MV-4-11 (cell line): ENCODE measurements at regions not wholly inside any gene's neighbourhood (a gene's known extent, or its start where the extent isn't known, plus 50 kb on each side); places are given as distances from the start of the nearest gene placed in this dataset.

Experiments
- DNase-seq: peaks from one replicate; lab custom pipeline; 2025; lab: John Stamatoyannopoulos, UW

DNA sequence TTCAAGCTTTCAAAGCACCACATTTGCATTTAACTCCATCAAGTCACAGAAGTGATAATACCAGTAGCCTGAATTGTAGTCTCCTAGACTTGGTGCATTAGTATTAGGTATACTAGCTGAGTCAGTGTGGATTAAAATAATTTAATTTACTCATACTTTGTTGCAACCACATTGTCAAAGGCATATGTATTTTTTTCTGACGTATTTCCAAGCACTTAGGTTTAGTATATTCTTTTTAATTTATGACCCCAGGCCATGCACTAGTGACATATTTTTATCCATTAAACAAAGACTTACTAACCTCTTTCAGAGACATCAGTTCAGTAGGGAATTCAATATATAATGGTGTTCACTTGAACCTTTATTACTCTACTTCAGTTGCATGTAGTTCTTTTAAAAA is 1894.5 kb downstream of the NCAM2 start:
- DNase-seq, result no peak

DNA sequence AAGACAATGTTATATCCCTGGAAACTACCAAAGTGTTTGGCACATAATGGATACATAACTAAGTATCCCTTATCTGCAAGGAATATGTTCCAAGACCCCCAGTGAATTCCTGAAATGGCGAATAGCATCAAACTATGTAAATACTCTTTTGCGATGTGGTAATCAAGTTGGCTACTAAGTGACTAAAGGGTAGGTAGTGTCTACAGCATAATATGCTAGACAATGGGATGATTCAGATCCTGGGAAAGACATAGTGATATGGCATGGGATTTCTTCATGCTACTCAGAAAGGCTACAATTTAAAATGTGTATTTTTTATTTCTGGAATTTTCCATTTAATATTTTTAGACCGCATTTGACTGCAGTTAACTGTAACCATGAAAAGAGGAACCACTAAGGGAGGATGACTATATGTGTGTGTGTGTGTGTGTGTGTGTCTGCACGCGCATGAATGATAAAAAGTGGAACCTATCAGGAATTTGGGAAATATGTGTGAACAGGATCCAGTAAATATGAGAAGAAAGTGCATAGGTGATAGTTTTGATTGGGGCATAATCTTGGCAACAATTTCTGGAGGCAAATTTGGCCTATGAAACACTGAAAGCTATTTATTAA is 1899.9 kb downstream of the NCAM2 start:
- DNase-seq, result peak; percentile 43

DNA sequence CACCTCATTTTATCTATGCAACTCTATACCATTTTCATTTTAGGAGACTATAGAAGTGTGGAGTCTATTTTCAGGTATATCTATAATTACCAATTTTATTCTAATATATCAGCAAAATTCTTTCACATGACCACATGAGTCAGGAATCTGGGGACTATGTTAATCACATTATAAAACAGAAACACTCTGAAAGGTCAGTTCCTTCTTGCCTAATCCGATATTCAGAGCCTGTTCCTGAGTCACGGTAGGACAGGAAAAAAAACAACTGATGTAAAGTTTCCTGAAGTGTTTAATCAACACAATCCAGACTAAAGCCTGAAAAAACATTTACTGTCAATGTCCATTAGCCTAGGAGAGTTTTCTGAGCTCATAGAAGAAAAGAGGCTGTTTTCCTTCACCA is 1902.3 kb downstream of the NCAM2 start:
- no peak for DNase-seq

DNA sequence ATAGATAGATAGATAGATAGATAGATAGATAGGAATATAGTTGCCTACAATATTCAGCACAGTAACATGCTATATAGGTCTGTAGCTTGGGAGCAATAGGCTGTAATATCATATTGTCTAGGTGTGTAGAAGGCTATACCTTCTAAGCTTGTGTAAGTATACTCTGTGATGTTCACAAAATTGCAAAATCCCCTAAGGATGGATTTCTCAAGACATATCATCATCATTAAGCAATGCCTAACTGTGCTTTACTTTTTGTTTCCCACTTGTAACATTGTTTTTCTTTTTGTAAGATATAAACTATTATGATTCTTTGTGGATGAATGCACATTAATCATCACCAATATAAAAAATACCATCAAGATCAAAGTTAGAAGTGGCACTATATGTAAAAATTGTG is 1905.6 kb downstream of the NCAM2 start:
- DNase-seq, result no peak

DNA sequence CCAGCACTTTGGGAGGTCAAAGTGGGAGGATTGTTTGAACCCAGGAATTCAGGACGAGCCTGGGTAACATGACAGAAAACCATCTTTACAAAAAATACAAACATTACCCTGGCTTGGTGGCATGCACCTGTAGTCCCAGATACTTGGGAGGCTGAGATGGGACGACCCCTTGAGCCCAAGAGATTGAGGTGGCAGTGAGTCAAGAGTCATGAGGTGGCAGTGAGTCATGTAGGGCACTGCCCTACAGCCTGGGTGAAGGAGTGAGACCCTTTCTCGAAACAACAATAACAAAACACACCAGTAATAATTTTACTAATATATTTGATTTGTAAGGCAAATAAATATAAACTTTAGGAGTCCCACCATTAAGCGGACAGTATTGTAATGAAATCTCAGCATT is 1906.2 kb downstream of the NCAM2 start:
- DNase-seq, result no peak

DNA sequence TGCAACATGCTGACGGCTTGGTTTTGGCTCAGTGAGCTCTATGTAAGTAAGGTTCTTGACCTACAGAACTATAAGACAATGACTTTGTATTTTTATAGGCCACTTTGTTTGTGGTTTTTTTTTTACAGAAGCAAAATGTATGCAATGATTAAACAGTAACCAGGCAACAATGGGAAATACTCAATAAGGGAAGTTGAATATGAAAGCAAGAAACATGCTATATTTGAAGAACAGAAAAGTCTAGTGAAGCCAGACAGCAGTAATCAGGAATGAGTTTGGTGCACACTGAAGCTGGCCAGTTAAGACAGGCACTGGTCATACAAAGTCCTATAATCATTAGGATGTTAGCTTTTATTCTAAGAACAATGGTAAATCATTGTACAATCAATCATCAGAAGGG is 1926.8 kb downstream of the NCAM2 start:
- peak; percentile 81 for DNase-seq

DNA sequence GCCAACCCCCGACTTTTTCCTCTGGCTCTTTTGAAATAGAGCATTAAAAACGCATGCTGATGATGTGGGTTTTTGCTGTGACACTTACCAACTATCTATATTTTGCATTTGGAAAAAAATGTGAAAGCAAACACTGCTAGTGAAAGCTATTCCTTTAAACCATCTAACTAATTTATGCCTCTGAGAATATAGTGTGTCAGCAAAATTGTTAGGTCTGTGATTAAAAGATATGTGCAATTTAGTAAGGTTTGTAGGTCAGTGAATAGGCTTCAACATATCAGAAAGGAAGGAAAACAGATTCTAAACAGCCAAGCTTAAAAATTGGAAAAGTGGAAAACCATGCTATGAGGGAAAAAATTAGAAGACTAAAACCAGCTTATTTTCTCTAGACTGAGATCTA is 1929.3 kb downstream of the NCAM2 start:
- DNase-seq, result no peak

DNA sequence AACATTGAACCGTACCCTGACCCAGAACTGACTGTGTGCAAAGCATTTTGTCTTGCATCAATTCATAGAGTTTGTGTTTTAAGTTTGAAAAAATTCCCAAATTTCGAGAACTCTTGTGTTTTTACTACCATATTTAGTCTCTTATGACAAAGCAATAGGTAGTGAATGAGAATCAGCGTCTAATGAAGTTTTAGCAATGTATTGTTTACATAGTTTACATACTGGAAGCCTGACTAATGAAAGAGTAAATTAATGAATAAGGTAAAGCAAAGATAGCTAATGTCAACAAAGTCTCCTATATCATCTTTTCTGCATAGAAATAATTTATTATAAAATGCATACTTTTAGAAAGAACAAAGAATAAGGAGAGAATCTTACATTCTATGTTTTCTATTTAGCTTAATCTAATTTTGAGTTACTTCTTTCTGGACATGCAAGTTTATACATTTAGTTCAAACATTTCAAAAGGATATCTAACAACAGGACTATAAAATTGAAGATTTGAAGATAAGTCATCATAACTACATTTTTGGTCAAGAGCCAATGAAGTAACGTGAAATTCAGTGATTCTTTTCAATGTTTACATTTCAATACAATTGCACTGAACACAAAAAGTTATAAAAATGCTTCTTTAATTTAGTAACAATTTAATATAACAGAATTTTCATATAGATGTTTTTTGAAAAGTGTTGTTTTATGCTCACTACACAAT is 1943.7 kb downstream of the NCAM2 start:
- DNase-seq, result no peak

DNA sequence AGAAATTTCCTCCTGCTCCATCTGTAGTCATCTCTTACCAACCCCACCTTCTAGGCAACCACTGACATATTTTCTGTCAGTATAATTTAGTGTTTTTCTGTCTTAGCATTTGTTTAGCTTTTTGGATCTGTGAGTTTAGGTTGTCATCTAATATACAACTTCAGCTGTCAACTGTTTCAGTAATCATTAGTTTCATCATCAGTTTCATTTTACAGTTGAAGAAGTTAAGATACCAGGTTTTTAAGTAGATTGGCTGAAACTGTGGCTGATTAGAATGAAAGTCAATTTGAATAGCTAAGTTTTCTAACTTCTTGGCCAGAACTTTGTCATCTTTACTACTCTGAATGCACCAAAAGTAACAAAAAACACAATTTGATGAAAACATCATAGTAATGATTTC is 1957.3 kb downstream of the NCAM2 start:
- no peak for DNase-seq

DNA sequence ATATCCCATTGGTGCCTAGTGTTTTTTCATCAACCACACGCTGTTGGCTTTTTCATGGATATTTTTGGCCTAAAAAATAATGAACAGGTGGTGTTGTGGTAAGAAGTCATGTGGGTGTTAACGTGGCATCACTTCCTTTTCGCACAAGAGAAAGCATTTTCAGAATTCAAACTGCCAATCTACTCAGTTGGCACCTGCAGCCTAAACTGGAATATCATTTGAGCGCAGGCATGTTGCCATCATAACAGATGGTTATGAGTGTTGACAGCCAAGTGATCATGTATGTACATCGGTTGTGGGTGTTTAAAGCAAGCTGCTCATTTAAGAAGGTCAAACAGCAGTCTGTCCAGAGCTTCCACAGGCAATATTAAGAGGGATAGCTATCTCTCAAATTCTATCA is 1963.0 kb downstream of the NCAM2 start:
- peak; percentile 2 for DNase-seq

DNA sequence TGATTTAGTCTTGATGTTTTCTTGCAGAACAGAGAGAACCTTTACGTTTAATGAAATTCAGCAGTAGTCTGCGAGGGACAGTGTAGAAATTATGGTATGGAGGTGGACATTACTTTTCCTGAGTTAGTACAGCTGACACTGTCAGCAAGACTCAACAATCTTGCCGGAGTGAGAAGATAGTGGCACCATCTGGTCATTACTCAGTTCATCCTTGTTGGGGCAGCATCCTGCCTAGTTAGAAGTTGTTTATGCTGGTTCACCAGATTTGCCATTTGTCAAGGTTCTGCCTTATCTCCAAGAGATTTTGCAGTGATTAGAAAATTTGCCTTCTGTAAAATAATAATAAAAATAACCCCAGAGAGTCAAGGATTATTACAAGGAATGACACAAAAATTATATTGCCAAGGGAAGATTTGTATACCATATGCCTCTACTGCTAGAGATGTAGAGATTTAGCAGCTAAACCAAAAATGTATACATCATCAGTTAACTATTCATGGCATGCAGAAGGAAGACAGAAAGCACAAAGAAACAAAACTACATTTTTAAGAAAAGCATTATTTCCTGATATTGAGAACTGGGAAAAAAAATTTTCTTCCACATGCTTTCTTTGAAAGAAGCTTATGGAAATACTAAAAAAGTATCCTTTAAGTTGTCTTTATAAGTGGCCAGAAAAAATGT is 1967.4 kb downstream of the NCAM2 start:
- DNase-seq, result no peak

DNA sequence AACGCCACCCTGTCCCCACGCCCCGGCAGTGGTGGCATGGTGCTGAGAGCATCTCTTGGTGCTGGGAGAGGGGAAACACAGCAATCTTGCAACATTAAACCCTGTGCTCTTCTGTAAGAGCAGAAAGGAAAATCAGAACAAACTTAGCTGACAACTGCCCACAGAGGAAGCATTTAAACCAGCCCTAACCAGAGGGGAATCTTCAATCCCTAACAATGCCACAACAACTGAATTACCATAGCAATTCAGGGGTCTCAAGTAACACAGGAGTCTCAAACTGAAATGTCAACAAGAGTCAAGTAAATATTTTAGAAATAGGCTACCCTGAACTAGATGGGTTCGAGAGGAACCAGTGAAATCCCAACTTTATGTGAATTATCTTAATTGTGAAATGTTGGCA is 1983.6 kb downstream of the NCAM2 start:
- no peak for DNase-seq

DNA sequence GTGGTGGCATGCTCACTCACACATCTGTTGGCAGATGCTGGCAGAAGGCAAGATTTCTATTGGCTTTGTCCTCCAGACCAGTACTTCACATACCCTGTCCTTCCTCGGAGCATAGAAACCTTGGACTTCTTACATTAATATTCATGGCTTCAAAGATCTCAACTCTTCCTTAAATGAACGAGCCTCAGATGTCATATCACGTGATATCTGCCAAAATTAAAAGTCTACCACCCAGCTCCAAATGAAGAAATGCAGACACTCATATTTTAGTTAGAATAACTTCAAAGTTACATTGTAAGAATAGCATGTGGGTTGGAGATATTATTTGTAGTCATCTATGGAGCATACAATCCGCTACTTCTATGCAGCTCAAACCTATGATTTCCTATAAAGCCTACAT is 1994.9 kb downstream of the NCAM2 start:
- DNase-seq, result no peak

DNA sequence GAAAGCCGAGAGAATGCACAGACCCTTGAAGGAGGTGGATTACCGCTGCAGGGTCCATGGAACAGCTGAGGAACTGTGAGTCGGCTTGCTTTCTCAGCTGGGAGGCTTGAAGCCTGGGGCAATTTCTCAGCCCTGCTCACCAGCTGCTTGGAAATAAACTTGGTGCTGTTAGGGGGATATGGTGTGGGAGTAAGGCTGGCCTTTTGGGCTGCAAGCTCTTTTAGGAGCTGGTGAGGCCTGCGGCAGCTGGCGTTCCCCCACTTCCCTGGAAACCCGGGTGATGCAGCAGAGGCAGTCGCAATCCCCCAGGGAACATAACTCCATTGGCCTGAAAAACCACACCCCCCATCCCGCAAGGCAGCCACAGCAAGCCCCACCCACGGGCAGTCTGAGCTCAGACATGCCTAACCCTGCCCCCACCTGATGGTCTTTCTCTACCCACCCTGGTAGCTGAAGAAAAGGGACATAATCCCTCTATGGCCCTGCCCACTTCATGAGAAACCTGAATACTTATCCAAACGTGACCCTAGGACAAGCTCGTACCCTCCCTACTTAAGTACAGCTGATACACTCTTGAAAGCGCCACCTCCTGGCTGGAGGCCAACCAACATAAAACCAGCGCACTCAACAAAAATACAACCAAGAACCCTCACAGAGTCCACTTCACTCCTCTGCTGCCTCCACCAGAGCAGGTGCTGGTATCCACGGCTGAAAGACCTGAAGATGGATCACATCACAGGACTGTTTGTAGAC is 1995.8 kb downstream of the NCAM2 start:
- no peak for DNase-seq

DNA sequence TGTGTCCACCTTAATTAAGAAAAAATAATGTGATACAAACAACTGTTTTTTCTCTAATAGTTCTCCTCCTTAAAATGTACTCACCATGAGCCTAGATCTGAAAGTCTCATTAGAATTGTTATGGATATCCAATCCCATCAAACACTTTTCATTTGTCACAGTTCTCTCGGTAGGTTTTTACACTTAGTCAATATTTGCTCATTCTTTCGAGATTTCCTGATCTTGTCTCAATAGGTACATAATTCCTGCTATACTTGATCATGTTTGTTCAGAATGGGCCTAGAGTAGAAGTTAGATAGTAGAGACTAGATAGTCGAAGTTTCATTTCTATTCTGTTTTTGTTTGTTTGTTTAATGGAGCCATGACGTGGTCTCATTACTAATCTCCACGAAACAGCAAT is 2005.7 kb downstream of the NCAM2 start:
- DNase-seq, result no peak

DNA sequence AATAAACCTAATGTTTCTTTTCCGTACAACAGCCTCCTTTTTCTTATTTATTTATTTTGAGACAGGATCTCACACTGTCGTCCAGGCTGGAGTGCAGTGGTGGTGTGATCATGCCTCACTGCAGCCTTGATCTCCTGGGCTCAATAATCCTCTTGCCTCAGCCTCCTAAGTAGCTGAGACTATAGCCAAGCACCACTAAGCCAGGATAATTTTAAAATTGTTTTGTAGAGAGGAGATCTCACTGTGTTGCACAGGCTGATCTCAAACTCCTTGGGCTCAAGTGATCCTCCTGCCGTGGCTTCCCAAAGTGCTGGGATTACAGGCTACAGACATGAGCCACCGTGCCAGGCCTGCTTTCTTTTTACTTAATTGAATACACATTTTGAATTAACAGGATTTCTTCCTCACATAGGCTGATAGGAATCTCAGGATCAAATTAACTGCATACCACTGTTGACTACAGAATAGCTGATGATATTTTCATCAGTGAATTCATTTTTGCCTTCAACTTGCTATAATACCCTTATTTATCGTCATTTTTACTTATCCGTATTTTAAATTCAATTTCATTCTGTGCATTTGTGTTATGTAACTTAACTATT is 2010.5 kb downstream of the NCAM2 start:
- no peak for DNase-seq

DNA sequence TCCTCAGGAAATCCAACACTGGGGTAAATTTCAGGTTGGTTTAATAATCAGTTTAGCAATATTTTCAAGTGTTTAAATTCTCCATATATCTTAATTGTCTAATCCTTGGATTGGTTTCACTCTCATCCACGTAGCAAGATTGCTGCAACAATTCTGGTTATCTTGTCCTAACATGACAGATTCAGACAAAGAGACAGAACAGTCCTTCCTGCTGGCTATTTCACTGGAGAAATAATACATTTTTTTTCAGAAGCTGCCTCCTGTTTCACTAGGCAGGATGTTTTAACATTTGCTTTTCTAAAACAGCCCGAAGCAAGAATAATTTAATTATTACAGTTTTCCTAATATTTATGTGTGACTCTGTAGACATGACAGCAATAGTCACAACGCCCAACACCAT is 2011.2 kb downstream of the NCAM2 start:
- no peak for DNase-seq

DNA sequence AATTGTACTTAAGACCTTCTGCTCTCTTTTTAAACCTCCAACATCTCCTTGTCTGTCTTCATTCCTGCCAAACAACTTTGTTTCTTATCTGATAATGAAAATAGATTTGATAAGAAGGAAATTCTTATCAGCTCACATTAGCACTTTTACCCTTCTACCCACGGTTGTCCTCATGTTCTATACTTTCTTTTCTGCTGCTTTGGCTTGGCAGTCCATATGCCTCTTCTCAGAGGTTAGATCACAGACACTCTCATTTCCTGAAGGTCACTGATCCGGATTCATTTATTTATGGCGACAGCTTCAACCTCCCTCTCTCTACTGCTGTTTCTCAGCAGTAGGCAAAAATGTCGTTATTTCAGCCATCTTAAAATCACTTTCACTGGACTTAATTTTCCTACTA is 2015.8 kb downstream of the NCAM2 start:
- DNase-seq, result no peak

DNA sequence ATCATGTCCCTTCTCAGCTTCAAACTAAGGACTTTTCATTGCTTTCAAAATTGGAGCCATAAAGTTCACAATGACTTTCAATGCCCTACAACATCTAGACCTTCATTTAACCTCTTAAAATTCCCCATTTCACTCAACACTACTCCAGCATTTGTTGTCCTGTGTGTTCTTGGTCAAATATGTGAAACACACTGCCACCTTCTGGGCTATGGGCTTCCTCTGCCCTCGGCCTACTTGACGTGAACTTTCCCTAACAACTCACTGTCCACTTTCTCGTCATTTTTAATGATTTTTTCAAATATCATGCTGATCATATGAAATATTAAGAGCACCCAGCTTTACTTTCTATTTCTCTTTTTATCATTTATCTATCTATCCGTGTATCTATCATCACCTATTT is 2018.4 kb downstream of the NCAM2 start:
- no peak for DNase-seq

DNA sequence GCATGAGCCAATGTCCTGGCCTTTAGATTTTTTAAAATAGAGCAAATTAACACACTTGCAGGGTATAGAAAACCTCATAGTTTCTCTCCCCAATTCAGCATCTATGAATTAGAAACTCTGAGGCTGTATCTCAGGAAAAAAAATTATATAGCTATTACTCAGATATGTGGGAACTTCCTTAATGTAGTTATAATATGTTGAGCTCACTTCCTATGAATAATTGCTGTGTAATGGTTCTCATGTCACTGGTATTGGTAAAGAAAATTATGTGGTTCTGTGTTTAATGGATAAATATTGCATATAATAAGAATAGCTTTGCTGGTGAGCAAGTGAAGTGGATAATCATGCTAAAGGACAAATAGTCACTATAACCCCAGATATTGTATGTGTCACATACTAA is 2019.8 kb downstream of the NCAM2 start:
- no peak for DNase-seq

DNA sequence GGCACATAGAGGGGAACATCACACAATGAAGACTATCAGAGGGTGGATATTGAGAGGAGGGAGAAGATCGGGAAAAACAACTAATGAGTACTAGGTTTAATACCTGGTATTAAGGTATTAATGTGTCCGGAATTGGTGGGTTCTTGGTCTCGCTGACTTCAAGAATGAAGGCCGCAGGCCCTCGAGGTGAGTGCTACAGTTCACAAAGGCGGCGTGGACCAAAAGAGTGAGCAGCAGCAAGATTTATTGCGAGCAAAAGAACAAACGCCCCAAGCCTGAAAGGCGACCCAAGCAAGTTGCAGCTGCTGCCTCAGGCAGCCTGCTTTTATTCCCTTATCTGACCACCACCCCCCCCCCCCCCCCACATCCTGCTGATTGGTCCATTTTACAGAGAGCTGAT is 2022.8 kb downstream of the NCAM2 start:
- no peak for DNase-seq

DNA sequence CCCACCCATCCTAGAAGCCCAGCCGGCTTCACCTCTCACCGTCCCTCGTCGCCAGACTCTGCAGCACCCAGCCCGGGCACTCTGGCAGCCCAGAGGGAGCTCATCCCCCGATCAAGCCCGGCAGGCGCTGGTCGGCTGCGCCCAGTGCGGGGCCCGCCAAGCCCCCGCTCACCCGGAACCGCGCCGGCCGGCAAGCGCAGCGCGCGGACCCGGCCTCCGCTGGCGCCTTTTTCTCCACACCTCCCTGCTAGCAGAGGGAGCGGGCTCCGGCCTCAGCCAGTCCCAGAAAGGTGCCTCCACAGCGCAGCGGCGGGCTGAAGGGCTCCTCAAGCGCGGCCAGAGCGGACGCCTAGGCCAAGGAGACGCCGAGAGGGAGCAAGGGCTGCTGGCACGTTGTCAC is 2023.3 kb downstream of the NCAM2 start:
- DNase-seq, result no peak
